ENCODE measurements at regions not wholly inside any gene's neighbourhood (a gene's known extent, or its start where the extent isn't known, plus 50 kb on each side); places are given as distances from the start of the nearest gene placed in this dataset.

DNA sequence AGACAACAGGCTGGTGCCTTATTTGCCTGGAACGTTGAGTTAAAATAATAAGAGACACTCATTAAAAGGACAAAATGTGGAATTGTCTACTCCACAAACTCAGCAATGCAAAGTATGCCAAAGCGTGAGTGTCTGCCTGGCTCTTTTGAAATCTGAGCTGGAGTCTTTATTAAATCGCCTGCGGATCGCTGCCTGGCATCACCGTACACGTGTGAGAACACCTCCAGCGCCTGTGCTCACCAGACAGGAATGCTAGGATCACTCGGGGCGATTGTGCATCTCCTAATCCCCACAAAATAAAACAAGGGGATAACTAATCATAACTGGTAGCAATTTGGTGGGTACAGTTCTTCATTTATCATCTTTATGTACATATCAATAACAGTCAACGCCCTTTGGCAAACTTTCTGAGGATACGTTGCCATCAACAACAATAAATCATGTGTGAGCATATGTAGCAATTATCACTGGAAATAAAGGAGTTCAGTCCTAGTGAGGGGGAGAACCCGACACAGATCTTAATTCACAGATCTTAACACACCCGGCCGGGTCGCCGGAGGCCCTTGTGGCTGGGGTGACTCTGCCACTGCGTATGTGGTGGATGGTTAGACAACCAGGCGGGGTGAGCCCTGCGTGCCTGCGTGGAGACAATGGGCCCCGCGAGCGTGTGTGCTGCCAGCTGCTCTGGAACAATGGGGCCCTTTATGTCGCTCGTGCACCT, 284.9 kb upstream of the IRX1 start:
- Histone ChIP-seq H2AFZ (ENCODE audit: low read length) (no peak overlapping the region), H3K9ac (ENCODE audit: low read length) (no peak overlapping the region), H3K9me2 (replicated peaks; ENCODE audit: insufficient read depth, low read length) (no peaks in the 10 kb centered on the region), H3K27me3 (ENCODE audit: low read length) (no peaks in the 10 kb centered on the region), H3K4me3 (ENCODE audit: low read length) (no peak overlapping the region), H4K20me1 (ENCODE audit: insufficient read depth, low read depth, low read length) (no peaks in the 10 kb centered on the region), H3K27ac (ENCODE audit: low read length) (no peak overlapping the region), H3K36me3 (ENCODE audit: insufficient read depth, low read length) (no peaks in the 10 kb centered on the region), H3K79me2 (ENCODE audit: low read length) (no peaks in the 10 kb centered on the region), H3K9me3 (ENCODE audit: low read length) (peaks cover 9% of the 10 kb centered on the region; the same call in 1 of the 2 replicates), H3K4me2 (ENCODE audit: low read depth, low read length, poor library complexity, severe bottlenecking) (no peak overlapping the region), H3K4me1 (ENCODE audit: low read length) (no peaks in the 10 kb centered on the region)
- no peak for DNase-seq

DNA sequence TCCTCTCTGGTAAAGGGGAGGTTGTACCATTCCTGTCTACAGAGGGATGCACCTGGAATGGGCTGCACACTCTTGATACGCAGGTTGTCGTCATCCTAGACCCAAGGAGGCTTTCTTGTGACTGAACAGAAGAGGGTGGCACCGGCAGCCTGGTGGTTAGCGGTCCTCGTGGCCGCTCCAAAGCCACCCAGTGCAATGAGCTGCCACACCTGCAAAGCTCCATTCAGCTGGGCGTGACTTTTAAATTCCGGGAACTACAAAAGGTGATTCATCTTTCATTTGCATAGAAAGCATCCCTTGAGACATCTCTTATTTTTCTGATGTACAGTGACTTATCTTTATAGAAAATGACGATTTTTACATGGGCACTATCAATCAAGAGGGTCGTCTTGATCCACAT, 286.1 kb upstream of the IRX1 start:
- Histone ChIP-seq H3K79me2 (ENCODE audit: low read length) (no peaks in the 10 kb centered on the region), H3K27me3 (ENCODE audit: low read length) (no peaks in the 10 kb centered on the region), H3K27ac (ENCODE audit: low read length) (no peak overlapping the region), H3K9me3 (ENCODE audit: low read length) (peaks cover 9% of the 10 kb centered on the region; the same call in 1 of the 2 replicates), H2AFZ (ENCODE audit: low read length) (no peak overlapping the region), H3K36me3 (ENCODE audit: insufficient read depth, low read length) (no peaks in the 10 kb centered on the region), H3K9ac (ENCODE audit: low read length) (no peak overlapping the region), H3K9me2 (replicated peaks; ENCODE audit: insufficient read depth, low read length) (no peaks in the 10 kb centered on the region), H4K20me1 (ENCODE audit: insufficient read depth, low read depth, low read length) (no peaks in the 10 kb centered on the region), H3K4me1 (ENCODE audit: low read length) (no peaks in the 10 kb centered on the region), H3K4me2 (ENCODE audit: low read depth, low read length, poor library complexity, severe bottlenecking) (no peak overlapping the region), H3K4me3 (ENCODE audit: low read length) (no peak overlapping the region)
- no peak for DNase-seq

- Histone ChIP-seq H3K9me2 (replicated peaks; ENCODE audit: insufficient read depth, low read length) (no peaks in the 10 kb centered on the region), H3K27me3 (ENCODE audit: low read length) (no peaks in the 10 kb centered on the region)
Observed at GRCh38 chr5:3307982-3308621, 287.5 kb upstream of the IRX1 start.

DNA sequence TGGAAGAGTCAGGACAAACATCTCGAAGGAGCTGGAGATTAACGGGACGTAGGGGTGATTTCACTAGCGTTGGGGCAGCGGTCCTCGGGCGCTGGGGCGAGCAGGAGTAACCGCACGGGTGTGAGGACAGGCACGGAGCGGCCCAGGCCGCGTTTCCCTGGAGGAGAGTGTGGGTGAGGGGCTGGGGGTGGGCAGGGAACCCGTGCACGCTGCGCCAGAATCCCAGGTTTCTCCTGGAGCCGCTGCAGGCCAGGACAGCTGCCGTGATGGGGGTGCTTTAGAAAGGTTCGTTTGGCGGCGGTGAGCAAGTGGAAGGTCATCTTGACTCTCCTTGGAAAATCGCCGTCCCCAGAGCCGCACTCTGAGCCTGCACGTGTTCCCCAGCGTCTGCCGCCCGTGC, 290.2 kb upstream of the IRX1 start:
- Histone ChIP-seq H3K79me2 (ENCODE audit: low read length) (no peaks in the 10 kb centered on the region), H3K4me3 (ENCODE audit: low read length) (no peak overlapping the region), H3K27me3 (ENCODE audit: low read length) (no peaks in the 10 kb centered on the region), H3K27ac (ENCODE audit: low read length) (no peak overlapping the region), H3K9me2 (replicated peaks; ENCODE audit: insufficient read depth, low read length) (no peaks in the 10 kb centered on the region), H2AFZ (ENCODE audit: low read length) (no peak overlapping the region), H3K4me2 (ENCODE audit: low read depth, low read length, poor library complexity, severe bottlenecking) (no peak overlapping the region), H3K9me3 (ENCODE audit: low read length) (no peaks in the 10 kb centered on the region; the same call in 1 of the 2 replicates), H3K4me1 (ENCODE audit: low read length) (no peaks in the 10 kb centered on the region), H3K36me3 (ENCODE audit: insufficient read depth, low read length) (no peaks in the 10 kb centered on the region), H3K9ac (ENCODE audit: low read length) (no peak overlapping the region), H4K20me1 (ENCODE audit: insufficient read depth, low read depth, low read length) (no peaks in the 10 kb centered on the region)
- DNase-seq: no peak

More at GRCh38 chr5:3307982-3308621, 287.5 kb upstream of the IRX1 start:
- no peaks in the 10 kb centered on the region for H4K20me1 ChIP-seq (ENCODE audit: insufficient read depth, low read depth, low read length)
- H3K9me3 ChIP-seq (ENCODE audit: low read length): peaks cover 9% of the 10 kb centered on the region; the same call in 1 of the 2 replicates
- H3K4me2 ChIP-seq (ENCODE audit: low read depth, low read length, poor library complexity, severe bottlenecking): no peak overlapping the region
- H3K9ac ChIP-seq (ENCODE audit: low read length): no peak overlapping the region
- H3K36me3 ChIP-seq (ENCODE audit: insufficient read depth, low read length): no peaks in the 10 kb centered on the region
- H3K27ac ChIP-seq (ENCODE audit: low read length): no peak overlapping the region
- H3K79me2 ChIP-seq (ENCODE audit: low read length): no peaks in the 10 kb centered on the region
- H3K4me1 ChIP-seq (ENCODE audit: low read length): no peaks in the 10 kb centered on the region
- no peak overlapping the region for H3K4me3 ChIP-seq (ENCODE audit: low read length)
- DNase-seq: no peak
- no peak overlapping the region for H2AFZ ChIP-seq (ENCODE audit: low read length)

- no peak overlapping the region for H2AFZ ChIP-seq (ENCODE audit: low read length)
- H3K9me3 ChIP-seq (ENCODE audit: low read length): no peaks in the 10 kb centered on the region; the same call in 1 of the 2 replicates
- no peaks in the 10 kb centered on the region for H3K4me1 ChIP-seq (ENCODE audit: low read length)
- no peaks in the 10 kb centered on the region for H3K9me2 ChIP-seq (replicated peaks; ENCODE audit: insufficient read depth, low read length)
- H3K4me3 ChIP-seq (ENCODE audit: low read length): no peak overlapping the region
- DNase-seq: no peak
- H3K79me2 ChIP-seq (ENCODE audit: low read length): no peaks in the 10 kb centered on the region
- no peaks in the 10 kb centered on the region for H3K27me3 ChIP-seq (ENCODE audit: low read length)
- H4K20me1 ChIP-seq (ENCODE audit: insufficient read depth, low read depth, low read length): no peaks in the 10 kb centered on the region
- no peaks in the 10 kb centered on the region for H3K36me3 ChIP-seq (ENCODE audit: insufficient read depth, low read length)
- no peak overlapping the region for H3K4me2 ChIP-seq (ENCODE audit: low read depth, low read length, poor library complexity, severe bottlenecking)
- H3K9ac ChIP-seq (ENCODE audit: low read length): no peak overlapping the region
- H3K27ac ChIP-seq (ENCODE audit: low read length): no peak overlapping the region
Observed at GRCh38 chr5:3304346-3304745, 291.3 kb upstream of the IRX1 start.

GRCh38 chr5:3303777-3304176, 291.9 kb upstream of the IRX1 start:
- no peaks in the 10 kb centered on the region for H3K79me2 ChIP-seq (ENCODE audit: low read length)
- H3K9me3 ChIP-seq (ENCODE audit: low read length): no peaks in the 10 kb centered on the region; the same call in 1 of the 2 replicates
- H3K27ac ChIP-seq (ENCODE audit: low read length): no peak overlapping the region
- no peak overlapping the region for H3K9ac ChIP-seq (ENCODE audit: low read length)
- no peak overlapping the region for H3K4me3 ChIP-seq (ENCODE audit: low read length)
- no peak overlapping the region for H3K4me2 ChIP-seq (ENCODE audit: low read depth, low read length, poor library complexity, severe bottlenecking)
- no peak for DNase-seq
- no peak overlapping the region for H2AFZ ChIP-seq (ENCODE audit: low read length)
- H4K20me1 ChIP-seq (ENCODE audit: insufficient read depth, low read depth, low read length): no peaks in the 10 kb centered on the region
- H3K4me1 ChIP-seq (ENCODE audit: low read length): no peaks in the 10 kb centered on the region
- H3K27me3 ChIP-seq (ENCODE audit: low read length): no peaks in the 10 kb centered on the region
- H3K9me2 ChIP-seq (replicated peaks; ENCODE audit: insufficient read depth, low read length): no peaks in the 10 kb centered on the region
- H3K36me3 ChIP-seq (ENCODE audit: insufficient read depth, low read length): no peaks in the 10 kb centered on the region

GRCh38 chr5:3302228-3302627, 293.4 kb upstream of the IRX1 start:
- no peak overlapping the region for H2AFZ ChIP-seq (ENCODE audit: low read length)
- no peaks in the 10 kb centered on the region for H3K36me3 ChIP-seq (ENCODE audit: insufficient read depth, low read length)
- H3K27ac ChIP-seq (ENCODE audit: low read length): no peak overlapping the region
- no peaks in the 10 kb centered on the region for H3K79me2 ChIP-seq (ENCODE audit: low read length)
- H3K4me1 ChIP-seq (ENCODE audit: low read length): no peaks in the 10 kb centered on the region
- H3K27me3 ChIP-seq (ENCODE audit: low read length): no peaks in the 10 kb centered on the region
- H3K4me2 ChIP-seq (ENCODE audit: low read depth, low read length, poor library complexity, severe bottlenecking): no peak overlapping the region
- H4K20me1 ChIP-seq (ENCODE audit: insufficient read depth, low read depth, low read length): no peaks in the 10 kb centered on the region
- H3K4me3 ChIP-seq (ENCODE audit: low read length): no peak overlapping the region
- no peaks in the 10 kb centered on the region for H3K9me2 ChIP-seq (replicated peaks; ENCODE audit: insufficient read depth, low read length)
- DNase-seq: no peak
- no peak overlapping the region for H3K9ac ChIP-seq (ENCODE audit: low read length)
- no peaks in the 10 kb centered on the region for H3K9me3 ChIP-seq (ENCODE audit: low read length)

DNA sequence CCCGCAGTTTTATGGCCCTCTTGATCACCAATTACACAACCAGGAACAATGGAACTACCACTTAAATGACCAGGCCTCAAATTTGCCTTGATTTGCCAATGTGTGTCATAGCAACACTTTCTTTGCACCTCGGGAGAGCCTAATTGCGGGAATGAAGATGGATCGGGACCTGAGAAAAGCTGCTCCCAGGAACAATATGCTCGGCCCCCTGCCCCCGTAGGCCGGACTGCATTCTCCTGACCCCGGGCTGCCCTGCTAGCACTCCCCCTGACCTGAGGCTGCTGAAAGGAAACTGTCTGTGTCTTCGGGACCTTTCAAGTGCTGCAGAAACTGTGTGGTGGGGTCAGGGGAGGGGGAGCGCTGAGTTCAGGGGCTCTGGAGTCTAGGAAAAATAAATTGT, 294.3 kb upstream of the IRX1 start:
- Histone ChIP-seq H3K9ac (ENCODE audit: low read length) (no peak overlapping the region), H3K9me3 (ENCODE audit: low read length) (no peaks in the 10 kb centered on the region; the same call in 1 of the 2 replicates), H3K79me2 (ENCODE audit: low read length) (no peaks in the 10 kb centered on the region), H3K4me1 (ENCODE audit: low read length) (no peaks in the 10 kb centered on the region), H3K4me3 (ENCODE audit: low read length) (no peak overlapping the region), H4K20me1 (ENCODE audit: insufficient read depth, low read depth, low read length) (no peaks in the 10 kb centered on the region), H3K27ac (ENCODE audit: low read length) (no peak overlapping the region), H3K4me2 (ENCODE audit: low read depth, low read length, poor library complexity, severe bottlenecking) (no peak overlapping the region), H3K9me2 (replicated peaks; ENCODE audit: insufficient read depth, low read length) (no peaks in the 10 kb centered on the region), H2AFZ (ENCODE audit: low read length) (no peak overlapping the region), H3K36me3 (ENCODE audit: insufficient read depth, low read length) (no peaks in the 10 kb centered on the region), H3K27me3 (ENCODE audit: low read length) (no peaks in the 10 kb centered on the region)
- no peak for DNase-seq

Measured in Karpas-422 (cell line).